ENCODE measurements at regions not wholly inside any gene's neighbourhood (a gene's known extent, or its start where the extent isn't known, plus 50 kb on each side); places are given as distances from the start of the nearest gene placed in this dataset.
"Not testable (repeated sequence)": the region's sequence is repeated elsewhere in the genome, so short reads cannot be mapped to it uniquely, and the experiment has no call there.

GRCh38 chr2:111320965-111321364 is 200.3 kb downstream of the BCL2L11 start:
- not testable (repeated sequence) for DNase-seq

DNA sequence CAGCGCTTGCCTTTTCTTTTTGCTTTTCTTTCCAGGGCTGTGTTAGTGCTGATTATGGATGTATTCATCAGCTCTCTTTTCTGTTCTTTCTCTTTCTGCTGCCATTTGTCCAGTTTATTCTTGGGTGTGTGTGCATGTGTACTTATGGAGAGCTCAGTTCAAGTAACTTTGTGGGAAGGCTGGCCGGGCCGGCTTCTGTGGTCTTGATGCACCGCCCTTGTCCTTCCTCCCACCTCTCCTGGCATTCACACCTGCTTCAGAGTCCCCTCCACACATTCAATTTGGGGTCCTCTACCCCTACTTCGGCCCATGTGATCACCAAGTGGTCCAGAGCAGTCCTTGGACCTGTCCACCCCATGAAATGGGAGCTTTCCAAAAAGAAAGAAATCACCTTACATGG is 202.7 kb downstream of the BCL2L11 start:
- DNase-seq = not testable (repeated sequence)

DNA sequence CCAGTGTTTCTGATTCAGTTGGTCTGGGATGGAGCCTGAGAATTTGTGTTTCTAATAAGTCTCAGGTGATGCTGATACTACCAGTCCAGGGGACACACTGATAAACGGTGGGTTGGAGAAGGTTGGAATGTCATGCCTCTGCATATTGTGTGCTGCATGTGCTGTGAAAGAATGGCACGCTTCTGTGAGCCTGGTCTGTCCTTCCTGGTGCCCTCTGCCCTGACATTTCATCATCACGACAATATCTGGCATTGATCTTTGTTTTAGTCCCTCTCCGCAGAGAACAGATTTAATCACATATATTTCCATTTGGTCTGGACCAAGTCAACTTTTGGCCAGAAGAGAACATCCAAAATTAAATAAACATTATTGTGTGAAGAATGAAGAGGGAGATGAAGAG is 207.0 kb downstream of the BCL2L11 start:
- DNase-seq = not testable (repeated sequence)

DNA sequence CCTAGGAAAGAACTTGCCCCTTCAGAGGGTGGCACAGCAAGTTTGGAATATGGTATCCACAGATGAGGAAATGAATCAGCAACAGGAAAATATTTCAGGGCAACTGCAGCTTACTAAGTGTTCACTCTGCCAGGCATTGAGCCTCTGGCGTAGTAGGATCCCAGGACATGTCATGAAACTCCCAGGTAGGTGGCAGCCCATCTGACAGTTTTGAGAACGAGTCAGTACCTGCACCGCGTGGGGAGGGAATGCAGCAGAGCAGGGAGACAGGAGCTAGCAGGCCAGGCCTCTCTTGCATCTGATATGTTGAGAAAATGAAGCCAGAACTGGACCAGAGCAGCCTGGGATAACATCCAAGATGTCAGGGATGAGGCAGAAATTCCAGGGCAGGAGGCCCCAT is 208.6 kb downstream of the BCL2L11 start:
- not testable (repeated sequence) for DNase-seq

DNA sequence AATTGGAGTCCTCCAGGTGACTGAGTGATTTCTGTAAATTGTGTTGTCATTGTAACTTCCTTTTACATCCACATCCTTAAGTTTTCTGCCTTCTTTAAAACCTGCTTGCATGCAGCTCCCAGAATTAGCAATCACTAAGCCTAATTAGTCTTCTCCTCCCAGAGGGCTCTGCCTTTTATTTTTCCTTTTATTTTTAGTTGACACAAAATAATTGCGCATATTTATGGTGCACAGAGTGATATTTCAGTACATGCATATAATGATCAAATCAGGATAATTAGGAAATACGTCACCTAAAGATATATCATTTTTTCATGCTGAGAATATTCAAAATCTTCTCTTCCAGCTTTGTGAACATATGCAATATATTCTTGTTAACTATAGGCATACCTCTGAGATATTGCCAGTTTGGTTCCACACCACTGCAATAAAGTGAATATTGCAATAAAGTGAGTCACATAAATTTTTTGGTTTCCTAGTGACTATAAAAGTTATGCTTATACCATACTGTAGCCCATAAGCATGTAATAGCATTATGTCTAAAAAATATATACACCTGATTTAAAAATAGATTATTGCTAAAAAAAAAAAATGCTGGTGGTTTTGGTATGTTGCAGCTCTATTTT is 210.5 kb downstream of the BCL2L11 start:
- DNase-seq = not testable (repeated sequence)

DNA sequence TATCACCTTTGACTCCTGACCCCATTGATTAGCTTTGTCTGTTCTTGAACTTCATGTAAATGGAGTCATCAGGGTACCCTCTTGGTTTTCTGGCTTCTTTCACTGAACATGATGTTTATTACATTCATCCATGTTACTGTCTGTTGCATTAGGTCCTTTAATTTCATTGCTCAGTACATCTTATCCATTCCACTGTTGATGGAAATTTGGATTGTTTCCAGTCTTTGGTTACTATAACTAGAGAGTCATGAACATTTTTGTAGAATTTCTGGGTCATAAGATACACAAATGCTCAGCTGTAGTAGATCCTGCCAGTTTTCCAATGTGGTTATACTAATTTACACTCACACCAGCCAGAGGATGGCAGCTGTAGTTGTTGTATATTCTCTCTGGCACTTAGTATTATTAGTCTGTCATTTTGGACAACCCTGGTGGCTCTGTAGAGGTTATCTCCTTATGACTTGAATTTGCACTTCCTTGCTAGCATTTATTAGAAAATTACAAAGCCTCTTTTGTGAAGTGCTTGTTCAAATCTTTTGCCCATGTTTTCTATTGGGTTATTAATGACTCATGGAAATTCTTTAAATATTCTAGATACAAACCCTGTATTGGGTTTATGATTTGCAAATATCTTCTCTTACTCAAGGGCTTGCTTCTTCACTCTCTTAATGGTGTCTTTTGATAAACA is 214.7 kb downstream of the BCL2L11 start:
- not testable (repeated sequence) for DNase-seq

DNA sequence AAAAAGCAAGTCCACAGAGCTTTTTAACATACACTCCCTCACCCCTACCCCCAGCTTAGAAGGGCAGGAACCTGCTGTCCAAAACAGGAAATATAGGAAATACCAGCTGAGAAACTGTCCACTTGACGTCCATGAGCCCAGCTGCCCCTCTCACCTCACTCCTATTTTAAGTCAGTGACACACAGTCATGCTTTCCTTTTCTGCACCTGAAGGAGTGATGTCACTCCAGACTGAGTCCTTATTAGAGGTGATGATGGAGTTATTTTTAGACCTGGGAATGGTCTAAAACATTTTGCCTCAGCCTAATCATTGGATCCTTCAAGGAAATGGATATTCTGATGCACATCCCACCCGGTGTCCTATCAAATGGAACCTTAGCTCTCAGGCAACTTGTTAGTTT is 217.8 kb downstream of the BCL2L11 start:
- DNase-seq = not testable (repeated sequence)

DNA sequence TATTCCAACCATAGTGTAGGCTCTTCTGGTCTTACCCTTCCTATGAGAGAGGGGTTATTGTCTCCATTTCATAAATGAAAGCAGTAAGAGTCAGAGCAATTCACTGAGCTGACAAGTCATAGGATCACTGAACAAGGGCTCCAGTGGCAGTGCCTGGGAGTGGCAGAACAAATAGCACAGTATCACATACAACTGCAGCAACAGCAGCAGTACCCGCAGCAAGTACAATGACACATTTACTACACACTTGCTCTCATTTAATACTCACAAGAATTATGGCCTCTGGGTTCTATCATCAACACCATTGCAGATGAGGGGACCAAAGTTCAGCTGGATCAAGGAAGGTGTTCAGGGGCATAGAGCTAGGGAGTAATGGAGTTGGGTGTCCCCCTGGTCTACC is 218.8 kb downstream of the BCL2L11 start:
- DNase-seq = not testable (repeated sequence)

DNA sequence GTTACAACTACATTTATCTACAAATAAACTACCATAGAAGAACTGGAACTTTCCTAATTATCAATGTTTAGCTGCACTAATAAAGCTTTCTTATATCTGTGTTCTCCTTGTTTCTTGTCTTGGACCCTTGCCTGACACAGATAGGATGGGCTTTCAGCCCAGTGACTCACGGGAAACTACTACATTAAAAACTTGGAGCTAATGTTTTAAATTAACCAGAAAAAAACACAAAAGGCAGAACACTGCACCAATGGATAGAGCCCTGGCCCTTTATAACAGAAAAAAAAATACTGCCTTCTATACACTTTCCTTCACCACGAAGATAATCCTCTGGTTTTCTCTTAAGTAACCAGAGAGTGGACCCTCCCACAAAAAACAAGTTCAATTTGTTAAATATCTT is 223.9 kb downstream of the BCL2L11 start:
- not testable (repeated sequence) for DNase-seq

DNA sequence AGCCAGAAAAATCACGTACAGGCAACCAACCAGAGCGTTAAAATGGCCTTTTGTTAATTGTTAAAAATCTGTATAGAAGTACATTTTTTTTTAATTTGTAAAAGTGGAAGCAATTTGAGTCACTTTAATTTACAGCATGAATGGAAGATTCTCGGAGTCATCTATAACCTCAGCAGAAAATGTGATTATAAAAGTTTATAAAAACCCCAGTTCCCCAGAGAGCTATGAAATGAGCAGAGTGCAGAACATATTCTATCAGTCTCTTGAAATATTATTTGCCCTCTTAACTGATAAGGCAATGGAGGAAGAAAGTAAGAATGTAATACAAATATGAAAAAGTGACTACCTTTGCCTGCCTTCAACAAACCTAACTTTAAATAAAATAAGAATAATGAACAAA is 224.7 kb downstream of the BCL2L11 start:
- DNase-seq = not testable (repeated sequence)

GRCh38 chr2:111346018-111346930 is 225.6 kb downstream of the BCL2L11 start:
- DNase-seq = not testable (repeated sequence)

- not testable (repeated sequence) for DNase-seq
These were observed 227.0 kb downstream of the BCL2L11 start for GRCh38 chr2:111347695-111348094.

DNA sequence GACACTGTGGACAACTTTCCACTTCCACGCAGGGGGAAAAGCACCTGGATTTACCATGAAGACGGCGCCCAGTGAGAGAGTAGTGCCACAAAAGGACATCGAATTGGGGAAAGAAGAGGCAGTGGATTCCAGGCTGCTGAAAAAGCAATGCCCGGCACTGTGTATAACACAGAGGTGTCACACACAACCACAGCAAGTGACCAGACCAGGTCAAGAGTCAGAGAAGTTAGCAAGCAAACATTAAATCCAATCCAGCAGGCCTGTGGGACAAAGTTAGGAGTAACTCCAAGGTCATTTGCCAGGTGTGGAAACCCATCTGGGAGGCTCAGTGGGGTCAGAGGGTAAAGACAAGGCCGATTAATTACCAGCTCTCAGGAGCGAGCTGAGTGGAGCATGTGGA is 227.6 kb downstream of the BCL2L11 start:
- DNase-seq = not testable (repeated sequence)

GRCh38 chr2:111355022-111355817 is 234.5 kb downstream of the BCL2L11 start:
- DNase-seq = not testable (repeated sequence)

DNA sequence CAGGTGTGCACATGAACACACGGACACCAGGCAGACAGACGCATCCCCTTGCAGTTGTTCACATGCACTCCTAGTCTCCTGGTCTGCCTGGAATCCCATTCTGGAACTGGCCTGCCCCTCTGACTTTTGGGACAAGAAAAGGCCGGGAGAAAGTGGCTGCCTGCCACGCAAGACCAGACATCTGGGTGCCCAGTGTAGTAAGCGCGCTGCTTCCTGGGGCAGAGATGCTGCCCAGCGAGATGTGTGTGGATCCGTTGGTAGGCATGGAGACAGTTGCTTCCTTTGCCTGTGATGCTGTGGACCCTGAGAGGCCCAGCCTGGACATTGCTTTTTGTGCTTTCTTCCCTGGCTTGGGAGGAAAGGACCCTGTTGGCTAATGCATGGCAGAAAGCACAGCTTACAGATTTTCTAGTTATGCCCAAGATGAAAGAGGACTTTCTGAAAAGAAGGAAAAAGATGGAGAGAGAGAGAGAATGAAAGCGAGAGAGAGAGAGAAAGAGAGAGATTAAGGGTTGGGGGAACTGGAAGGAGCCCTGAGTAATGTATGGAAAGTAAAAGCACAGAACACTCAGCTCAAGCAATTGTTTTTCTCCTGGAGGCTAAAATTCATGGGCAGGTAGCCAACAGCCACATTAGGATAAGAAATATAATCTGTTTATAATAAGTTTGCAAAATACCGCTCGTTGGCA is 235.3 kb downstream of the BCL2L11 start:
- not testable (repeated sequence) for DNase-seq

DNA sequence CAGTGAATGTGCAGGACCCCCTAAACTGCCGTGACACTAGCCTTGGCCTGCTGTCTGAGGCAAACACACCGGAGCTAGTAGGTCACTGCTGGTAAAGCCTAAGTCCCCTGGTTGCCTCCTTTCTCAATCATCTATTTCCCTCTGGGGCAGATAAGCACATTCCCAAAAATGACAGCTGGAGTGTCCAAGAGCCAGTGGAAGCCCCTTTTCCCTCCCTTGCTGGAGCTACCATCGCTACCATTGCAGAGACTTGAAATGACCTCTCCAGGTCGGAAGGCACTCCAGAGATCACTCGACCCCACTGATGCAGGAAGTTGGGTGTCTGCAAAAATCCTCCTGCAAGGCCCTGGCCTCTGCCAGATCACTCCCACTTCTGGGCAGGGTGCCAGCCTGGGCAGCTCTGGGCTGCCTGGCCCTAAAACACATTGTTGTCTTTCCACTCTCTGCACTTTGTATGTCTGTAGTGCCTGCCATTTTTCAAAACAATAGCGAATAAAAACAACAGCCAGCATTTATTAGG is 235.9 kb downstream of the BCL2L11 start:
- DNase-seq = not testable (repeated sequence)

DNA sequence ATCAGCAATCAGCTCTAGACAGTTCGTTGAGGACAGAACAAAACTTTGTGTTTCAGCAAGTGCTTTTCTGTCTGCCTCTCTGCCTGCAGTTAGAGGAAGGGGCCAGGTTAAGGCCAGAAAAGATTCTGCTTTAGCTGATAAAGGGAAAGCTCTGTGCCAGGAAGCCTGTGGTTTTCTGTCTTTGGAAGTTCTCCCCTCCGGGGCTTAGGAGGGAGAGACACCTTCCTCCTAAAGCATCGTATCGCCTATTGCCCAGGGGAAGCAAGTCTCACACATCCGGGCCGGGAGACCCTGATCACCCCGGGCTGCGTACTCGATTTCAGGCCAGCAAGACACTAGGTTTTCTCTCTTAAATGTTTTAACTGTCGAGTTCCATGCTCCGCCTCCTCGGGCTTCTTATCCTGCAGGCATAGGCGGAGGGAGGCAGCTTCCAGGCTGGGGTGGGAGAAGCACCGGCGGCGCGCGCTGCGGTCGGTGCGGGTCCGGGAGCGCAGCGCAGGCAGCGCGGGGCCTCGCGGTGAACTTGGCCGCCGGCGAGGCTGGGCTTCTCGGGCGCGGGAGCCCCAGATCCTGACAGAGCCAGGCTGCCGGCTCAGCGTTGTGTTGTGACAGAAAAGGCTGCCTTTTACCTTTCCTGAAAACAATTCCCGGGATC is 245.4 kb downstream of the BCL2L11 start:
- DNase-seq = not testable (repeated sequence)

DNA sequence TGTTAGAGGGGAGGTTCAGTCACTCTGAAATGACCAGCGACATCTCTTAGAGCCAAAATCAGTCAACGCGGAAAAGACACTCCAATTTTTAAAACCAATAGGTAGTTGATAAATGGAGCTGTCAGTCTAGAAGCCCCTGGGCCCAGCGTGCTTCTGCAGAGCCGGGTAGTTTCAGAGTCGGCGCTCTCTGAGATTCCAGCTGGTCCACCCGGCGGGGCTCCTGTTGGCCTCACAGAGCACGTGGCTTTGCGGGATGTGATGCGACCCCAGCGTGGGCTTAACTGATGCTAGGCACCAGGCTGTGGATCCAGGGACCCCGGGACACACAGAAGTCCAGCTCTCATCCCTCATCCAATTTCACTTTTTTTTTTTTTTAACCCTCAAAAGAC is 245.9 kb downstream of the BCL2L11 start:
- not testable (repeated sequence) for DNase-seq

DNA sequence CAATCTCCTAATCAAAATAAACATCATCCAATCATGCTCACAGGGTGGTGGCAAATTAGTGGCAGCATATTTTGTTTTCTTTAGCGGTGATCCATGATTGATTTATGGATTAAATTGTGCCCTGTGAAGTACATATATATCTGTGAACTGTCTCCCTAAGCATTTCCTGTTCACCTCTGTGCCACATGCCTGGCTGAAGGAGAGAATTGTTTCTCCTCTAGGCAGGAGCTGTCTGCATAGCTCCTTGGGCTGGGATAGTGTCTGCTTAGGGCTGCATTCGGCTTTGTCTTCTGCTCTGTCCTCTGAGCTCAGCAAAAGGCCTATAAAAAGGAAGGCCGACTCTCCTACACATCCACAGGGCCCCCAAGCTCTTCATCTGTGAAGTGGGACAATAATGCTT is 246.4 kb downstream of the BCL2L11 start:
- DNase-seq = not testable (repeated sequence)

DNA sequence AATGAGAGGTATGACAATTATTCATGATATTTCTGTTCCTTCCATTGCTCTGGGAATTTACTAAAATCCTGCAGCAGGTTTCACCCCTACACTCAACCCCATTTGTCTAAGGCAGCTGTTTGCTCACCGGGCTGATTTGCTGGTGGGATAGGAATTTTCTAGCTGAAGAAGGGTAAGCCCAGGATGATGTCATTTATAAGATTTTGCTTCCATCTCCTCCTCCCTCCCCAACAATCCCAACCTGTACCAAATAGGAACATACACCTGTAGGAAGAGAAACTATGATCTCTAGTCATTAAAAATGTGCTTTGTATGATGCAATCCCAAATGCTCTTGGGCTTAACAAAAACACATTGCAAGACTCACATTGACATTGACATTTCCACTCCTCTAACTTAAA is 247.2 kb downstream of the BCL2L11 start:
- not testable (repeated sequence) for DNase-seq

- DNase-seq = not testable (repeated sequence)
These were observed 247.6 kb downstream of the BCL2L11 start for GRCh38 chr2:111368288-111368687.
